ENCODE measurements at regions not wholly inside any gene's neighbourhood (a gene's known extent, or its start where the extent isn't known, plus 50 kb on each side); places are given as distances from the start of the nearest gene placed in this dataset.
"Not testable (repeated sequence)": the region's sequence is repeated elsewhere in the genome, so short reads cannot be mapped to it uniquely, and the experiment has no call there.

- Mint-ChIP-seq H3K27me3 (no peaks in the 10 kb centered on the region), H3K27ac (no peak overlapping the region), H3K36me3 (ENCODE audit: low read depth) (no peaks in the 10 kb centered on the region)
Measured at GRCh38 chr5:167843881-167844572, 447.4 kb upstream of the WWC1 start.

GRCh38 chr5:167845952-167846351 is 445.5 kb upstream of the WWC1 start:
- Mint-ChIP-seq H3K36me3 (ENCODE audit: low read depth) (no peaks in the 10 kb centered on the region), H3K4me3 (no peak overlapping the region), H3K4me1 (ENCODE audit: low read depth) (no peaks in the 10 kb centered on the region), H3K27ac (no peak overlapping the region), H3K27me3 (no peaks in the 10 kb centered on the region), H3K9me3 (peaks cover 20% of the 10 kb centered on the region)

More at GRCh38 chr5:167843881-167844572, 447.4 kb upstream of the WWC1 start:
- peaks cover 20% of the 10 kb centered on the region for H3K9me3 Mint-ChIP-seq
- H3K4me3 Mint-ChIP-seq, result no peak overlapping the region
- no peaks in the 10 kb centered on the region for H3K4me1 Mint-ChIP-seq (ENCODE audit: low read depth)

GRCh38 chr5:167849874-167850273 is 441.6 kb upstream of the WWC1 start:
- Mint-ChIP-seq H3K4me3 (no peak overlapping the region), H3K36me3 (ENCODE audit: low read depth) (no peaks in the 10 kb centered on the region), H3K9me3 (peaks cover 14% of the 10 kb centered on the region), H3K4me1 (ENCODE audit: low read depth) (no peaks in the 10 kb centered on the region), H3K27me3 (no peaks in the 10 kb centered on the region), H3K27ac (no peak overlapping the region)

GRCh38 chr5:167850911-167851310 is 440.5 kb upstream of the WWC1 start:
- Mint-ChIP-seq H3K27me3 (no peaks in the 10 kb centered on the region), H3K27ac (no peak overlapping the region), H3K36me3 (ENCODE audit: low read depth) (no peaks in the 10 kb centered on the region), H3K4me1 (ENCODE audit: low read depth) (no peaks in the 10 kb centered on the region), H3K4me3 (no peak overlapping the region), H3K9me3 (peaks cover 21% of the 10 kb centered on the region)

- Mint-ChIP-seq H3K4me1 (ENCODE audit: low read depth) (no peaks in the 10 kb centered on the region), H3K9me3 (peaks cover 21% of the 10 kb centered on the region), H3K27me3 (no peaks in the 10 kb centered on the region), H3K27ac (no peak overlapping the region), H3K4me3 (no peak overlapping the region), H3K36me3 (ENCODE audit: low read depth) (no peaks in the 10 kb centered on the region)
Measured at GRCh38 chr5:167851416-167851815, 440.0 kb upstream of the WWC1 start.

- Mint-ChIP-seq H3K36me3 (ENCODE audit: low read depth) (no peaks in the 10 kb centered on the region), H3K4me1 (ENCODE audit: low read depth) (no peaks in the 10 kb centered on the region), H3K9me3 (peaks cover 11% of the 10 kb centered on the region), H3K4me3 (no peak overlapping the region), H3K27ac (no peak overlapping the region), H3K27me3 (no peaks in the 10 kb centered on the region)
Measured at GRCh38 chr5:167852515-167852914, 438.9 kb upstream of the WWC1 start.

GRCh38 chr5:167853421-167853820 is 438.0 kb upstream of the WWC1 start:
- H3K9me3 Mint-ChIP-seq, result peaks cover 10% of the 10 kb centered on the region
- H3K4me3 Mint-ChIP-seq, result no peak overlapping the region

GRCh38 chr5:167855818-167856217 is 435.6 kb upstream of the WWC1 start:
- Mint-ChIP-seq H3K9me3 (peaks cover 10% of the 10 kb centered on the region), H3K4me1 (ENCODE audit: low read depth) (no peaks in the 10 kb centered on the region), H3K27me3 (no peaks in the 10 kb centered on the region), H3K4me3 (no peak overlapping the region), H3K27ac (no peak overlapping the region), H3K36me3 (ENCODE audit: low read depth) (no peaks in the 10 kb centered on the region)

More at GRCh38 chr5:167853421-167853820, 438.0 kb upstream of the WWC1 start:
- Mint-ChIP-seq H3K27ac (no peak overlapping the region), H3K36me3 (ENCODE audit: low read depth) (no peaks in the 10 kb centered on the region), H3K27me3 (no peaks in the 10 kb centered on the region), H3K4me1 (ENCODE audit: low read depth) (no peaks in the 10 kb centered on the region)

- peaks cover 14% of the 10 kb centered on the region for H3K9me3 Mint-ChIP-seq
- no peak overlapping the region for H3K4me3 Mint-ChIP-seq
- no peak overlapping the region for H3K27ac Mint-ChIP-seq
- H3K27me3 Mint-ChIP-seq, result no peaks in the 10 kb centered on the region
- H3K4me1 Mint-ChIP-seq (ENCODE audit: low read depth), result no peaks in the 10 kb centered on the region
- H3K36me3 Mint-ChIP-seq (ENCODE audit: low read depth), result peaks cover 3% of the 10 kb centered on the region
Measured at GRCh38 chr5:167857321-167857720, 434.1 kb upstream of the WWC1 start.

GRCh38 chr5:167858186-167858855 is 433.1 kb upstream of the WWC1 start:
- H3K36me3 Mint-ChIP-seq (ENCODE audit: low read depth); H3K27ac Mint-ChIP-seq: not testable (repeated sequence)
- H3K9me3 Mint-ChIP-seq, result peaks cover 14% of the 10 kb centered on the region

GRCh38 chr5:167861129-167861927 is 430.1 kb upstream of the WWC1 start:
- Mint-ChIP-seq H3K4me3 (no peak overlapping the region), H3K36me3 (ENCODE audit: low read depth) (peaks cover 3% of the 10 kb centered on the region), H3K9me3 (peaks cover 7% of the 10 kb centered on the region), H3K27ac (no peak overlapping the region), H3K4me1 (ENCODE audit: low read depth) (no peaks in the 10 kb centered on the region), H3K27me3 (no peaks in the 10 kb centered on the region)

More at GRCh38 chr5:167858186-167858855, 433.1 kb upstream of the WWC1 start:
- H3K4me1 Mint-ChIP-seq (ENCODE audit: low read depth); H3K27me3 Mint-ChIP-seq; H3K4me3 Mint-ChIP-seq: not testable (repeated sequence)

- peaks cover 3% of the 10 kb centered on the region for H3K36me3 Mint-ChIP-seq (ENCODE audit: low read depth)
- H3K4me1 Mint-ChIP-seq (ENCODE audit: low read depth), result no peaks in the 10 kb centered on the region
- no peak overlapping the region for H3K4me3 Mint-ChIP-seq
- peaks cover 7% of the 10 kb centered on the region for H3K9me3 Mint-ChIP-seq
- no peaks in the 10 kb centered on the region for H3K27me3 Mint-ChIP-seq
- H3K27ac Mint-ChIP-seq, result no peak overlapping the region
Measured at GRCh38 chr5:167861928-167862426, 429.5 kb upstream of the WWC1 start.

GRCh38 chr5:167863883-167864282 is 427.6 kb upstream of the WWC1 start:
- no peaks in the 10 kb centered on the region for H3K27me3 Mint-ChIP-seq
- no peak overlapping the region for H3K4me3 Mint-ChIP-seq
- no peak overlapping the region for H3K27ac Mint-ChIP-seq
- peaks cover 3% of the 10 kb centered on the region for H3K36me3 Mint-ChIP-seq (ENCODE audit: low read depth)
- peaks cover 7% of the 10 kb centered on the region for H3K9me3 Mint-ChIP-seq
- no peaks in the 10 kb centered on the region for H3K4me1 Mint-ChIP-seq (ENCODE audit: low read depth)

GRCh38 chr5:167864801-167865200 is 426.6 kb upstream of the WWC1 start:
- H3K4me1 Mint-ChIP-seq (ENCODE audit: low read depth), result no peaks in the 10 kb centered on the region
- no peaks in the 10 kb centered on the region for H3K27me3 Mint-ChIP-seq
- no peak overlapping the region for H3K4me3 Mint-ChIP-seq
- peaks cover 3% of the 10 kb centered on the region for H3K36me3 Mint-ChIP-seq (ENCODE audit: low read depth)
- peaks cover 7% of the 10 kb centered on the region for H3K9me3 Mint-ChIP-seq
- H3K27ac Mint-ChIP-seq, result no peak overlapping the region

- Mint-ChIP-seq H3K27ac (no peak overlapping the region), H3K27me3 (no peaks in the 10 kb centered on the region), H3K9me3 (peaks cover 3% of the 10 kb centered on the region), H3K4me3 (no peak overlapping the region), H3K4me1 (ENCODE audit: low read depth) (no peaks in the 10 kb centered on the region), H3K36me3 (ENCODE audit: low read depth) (no peaks in the 10 kb centered on the region)
Measured at GRCh38 chr5:167866797-167867196, 424.6 kb upstream of the WWC1 start.
